Mesendoderm (in vitro differentiated cells): ENCODE measurements at regions not wholly inside any gene's neighbourhood (a gene's known extent, or its start where the extent isn't known, plus 50 kb on each side); places are given as distances from the start of the nearest gene placed in this dataset.
"Not testable (repeated sequence)": the region's sequence is repeated elsewhere in the genome, so short reads cannot be mapped to it uniquely, and the experiment has no call there.

Source experiments
- DNase-seq: peaks from one replicate; pipeline ENCODE4 v3.0.0; 2013
- H2AK5ac ChIP-seq: 2 replicates; pipeline ENCODE4 v1.6.1; 2013; ENCODE audit warnings: low read length, inconsistent platforms
- H2BK120ac ChIP-seq: 2 replicates; pipeline ENCODE4 v1.6.1; 2013; ENCODE audit warnings: low read depth, mild to moderate bottlenecking, low read length, moderate library complexity, mixed read lengths
- H2BK15ac ChIP-seq: replicated peaks from 2 replicates; pipeline ENCODE4 v1.6.1; 2013; ENCODE audit warnings: low read depth, mild to moderate bottlenecking, moderate library complexity
- H2BK5ac ChIP-seq: 2 replicates; pipeline ENCODE4 v1.6.1; 2013; ENCODE audit warnings: low read length, inconsistent platforms
- H3K18ac ChIP-seq: 2 replicates; pipeline ENCODE4 v1.6.1; 2013; ENCODE audit warnings: mild to moderate bottlenecking, low read length, mixed read lengths
- H3K23ac ChIP-seq: one replicate; pipeline ENCODE4 v1.6.1; 2013; ENCODE audit warnings: low read length
- H3K27ac ChIP-seq: 2 replicates; pipeline ENCODE4 v1.5.1; 2013; ENCODE audit warnings: low read depth, mild to moderate bottlenecking, inconsistent platforms, low read length, moderate library complexity
- H3K27me3 ChIP-seq: 2 replicates; pipeline ENCODE4 v1.6.1; 2013; ENCODE audit warnings: low read length, control low read depth, mild to moderate bottlenecking, inconsistent platforms; ENCODE audit not compliant: insufficient read depth, poor library complexity
- H3K36me3 ChIP-seq: 2 replicates; pipeline ENCODE4 v1.6.1; 2013; ENCODE audit warnings: low read length, inconsistent platforms; ENCODE audit not compliant: control insufficient read depth, insufficient read depth
- H3K4ac ChIP-seq: one replicate; pipeline ENCODE4 v1.6.1; 2013; ENCODE audit warnings: low read depth, mild to moderate bottlenecking, low read length, moderate library complexity
- H3K4me1 ChIP-seq: 2 replicates; pipeline ENCODE4 v1.6.1; 2013; ENCODE audit warnings: low read depth, low read length, inconsistent platforms; ENCODE audit not compliant: control insufficient read depth
- H3K4me2 ChIP-seq: 2 replicates; pipeline ENCODE4 v1.6.1; 2013; ENCODE audit warnings: low read length
- H3K4me3 ChIP-seq: 2 replicates; pipeline ENCODE4 v1.5.1; 2013; ENCODE audit warnings: mild to moderate bottlenecking, low read length
- H3K56ac ChIP-seq: one replicate; pipeline ENCODE4 v1.6.1; 2013; ENCODE audit warnings: low read length
- H3K79me1 ChIP-seq: 2 replicates; pipeline ENCODE4 v1.6.1; 2013; ENCODE audit warnings: low read length, inconsistent platforms
- H3K79me2 ChIP-seq: 2 replicates; pipeline ENCODE4 v1.6.1; 2013; ENCODE audit warnings: mild to moderate bottlenecking, low read length; ENCODE audit not compliant: control insufficient read depth, insufficient read depth
- H3K9ac ChIP-seq: 2 replicates; pipeline ENCODE4 v1.6.1; 2013; ENCODE audit warnings: low read length, inconsistent platforms
- H4K5ac ChIP-seq: one replicate; pipeline ENCODE4 v1.6.1; 2013; ENCODE audit warnings: low read length
- H4K8ac ChIP-seq: one replicate; pipeline ENCODE4 v1.6.1; 2013; ENCODE audit warnings: low read depth, mild to moderate bottlenecking, control low read depth, low read length, moderate library complexity
- WGBS: extraction: QIAGEN DNeasy Blood & Tissue Kit; methylation state at CpG from one replicate; pipeline ENCODE4 v1.1.7; 2013; ENCODE audit warnings: low lambda C conversion rate, missing lambda C conversion rate; ENCODE audit not compliant: insufficient coverage; ENCODE audit errors: extremely low coverage; 5-methylcytosine and 5-hydroxymethylcytosine counted together

GRCh38 chr1:219322766-219323165 lies 149.1 kb downstream of the LYPLAL1 start:
- Histone ChIP-seq H3K27ac (no peak overlapping the region), H3K9ac (no peak overlapping the region), H4K5ac (no peak overlapping the region), H3K4me3 (no peak overlapping the region), H3K4me2 (no peak overlapping the region), H2BK5ac (no peak overlapping the region), H3K18ac (no peak overlapping the region), H3K79me2 (no peaks in the 10 kb centered on the region), H3K4me1 (no peaks in the 10 kb centered on the region), H4K8ac (no peak overlapping the region), H3K79me1 (no peaks in the 10 kb centered on the region), H3K23ac (no peak overlapping the region), H2BK15ac (no peak overlapping the region), H3K36me3 (no peaks in the 10 kb centered on the region), H2BK120ac (no peak overlapping the region), H3K56ac (no peak overlapping the region), H2AK5ac (no peak overlapping the region), H3K4ac (no peak overlapping the region), H3K27me3 (no peaks in the 10 kb centered on the region)
- WGBS: no CpG with 5 or more reads among the region's 3 CpGs
- DNase-seq: no peak

- H3K27me3 ChIP-seq, H4K8ac ChIP-seq, H3K79me2 ChIP-seq, H3K4me1 ChIP-seq, H3K18ac ChIP-seq, H2BK120ac ChIP-seq, H2BK5ac ChIP-seq, H3K23ac ChIP-seq, H3K79me1 ChIP-seq, H2AK5ac ChIP-seq, H3K9ac ChIP-seq, H3K56ac ChIP-seq, H2BK15ac ChIP-seq, H4K5ac ChIP-seq, H3K4me2 ChIP-seq, DNase-seq, H3K4me3 ChIP-seq, H3K4ac ChIP-seq, H3K36me3 ChIP-seq, H3K27ac ChIP-seq: not testable (repeated sequence)
- no CpG with 5 or more reads among the region's 5 CpGs for WGBS
These were observed 146.9 kb downstream of the LYPLAL1 start for GRCh38 chr1:219320563-219320962.

GRCh38 chr1:219318826-219319225 lies 145.1 kb downstream of the LYPLAL1 start:
- Histone ChIP-seq H3K27me3 (no peaks in the 10 kb centered on the region), H3K4me3 (no peak overlapping the region), H2BK5ac (no peak overlapping the region), H3K79me2 (no peaks in the 10 kb centered on the region), H2BK120ac (no peak overlapping the region), H4K8ac (no peak overlapping the region), H2AK5ac (no peak overlapping the region), H3K36me3 (no peaks in the 10 kb centered on the region), H2BK15ac (no peak overlapping the region), H3K4me2 (no peak overlapping the region), H3K4me1 (no peaks in the 10 kb centered on the region), H4K5ac (no peak overlapping the region), H3K56ac (no peak overlapping the region), H3K4ac (no peak overlapping the region), H3K18ac (no peak overlapping the region), H3K9ac (no peak overlapping the region), H3K23ac (no peak overlapping the region), H3K79me1 (no peaks in the 10 kb centered on the region), H3K27ac (no peak overlapping the region)
- WGBS: no CpG with 5 or more reads among the region's 4 CpGs
- DNase-seq: no peak

GRCh38 chr1:219317762-219318353 lies 144.2 kb downstream of the LYPLAL1 start:
- H4K5ac ChIP-seq: no peak overlapping the region
- no peak overlapping the region for H3K23ac ChIP-seq
- no peak overlapping the region for H2BK15ac ChIP-seq
- no peaks in the 10 kb centered on the region for H3K27me3 ChIP-seq
- H3K79me1 ChIP-seq: no peaks in the 10 kb centered on the region
- H4K8ac ChIP-seq: no peak overlapping the region
- H3K4me3 ChIP-seq: no peak overlapping the region
- H3K56ac ChIP-seq: no peak overlapping the region
- H3K9ac ChIP-seq: no peak overlapping the region
- H3K36me3 ChIP-seq: no peaks in the 10 kb centered on the region
- H2BK5ac ChIP-seq: no peak overlapping the region
- no peaks in the 10 kb centered on the region for H3K79me2 ChIP-seq
- H2BK120ac ChIP-seq: no peak overlapping the region
- no peaks in the 10 kb centered on the region for H3K4me1 ChIP-seq
- no CpG with 5 or more reads among the region's 3 CpGs for WGBS
- no peak overlapping the region for H3K4ac ChIP-seq
- no peak overlapping the region for H3K27ac ChIP-seq
- no peak overlapping the region for H3K18ac ChIP-seq
- peak; percentile 78 for DNase-seq
- H3K4me2 ChIP-seq: no peak overlapping the region
- H2AK5ac ChIP-seq: no peak overlapping the region

GRCh38 chr1:219316066-219316465 lies 142.4 kb downstream of the LYPLAL1 start:
- no peak overlapping the region for H2BK15ac ChIP-seq
- H3K23ac ChIP-seq: no peak overlapping the region
- no peak overlapping the region for H4K5ac ChIP-seq
- WGBS: no CpG with 5 or more reads among the region's 1 CpG
- H3K79me1 ChIP-seq: no peaks in the 10 kb centered on the region
- H2BK120ac ChIP-seq: no peak overlapping the region
- H3K27me3 ChIP-seq: no peaks in the 10 kb centered on the region
- H3K4me2 ChIP-seq: no peak overlapping the region
- H3K4me1 ChIP-seq: no peaks in the 10 kb centered on the region
- DNase-seq: no peak
- H4K8ac ChIP-seq: no peak overlapping the region
- H2BK5ac ChIP-seq: no peak overlapping the region
- no peak overlapping the region for H3K9ac ChIP-seq
- no peak overlapping the region for H3K4ac ChIP-seq
- H3K4me3 ChIP-seq: no peak overlapping the region
- H3K56ac ChIP-seq: no peak overlapping the region
- H3K36me3 ChIP-seq: no peaks in the 10 kb centered on the region
- H3K27ac ChIP-seq: no peak overlapping the region
- H3K79me2 ChIP-seq: no peaks in the 10 kb centered on the region
- H3K18ac ChIP-seq: no peak overlapping the region
- H2AK5ac ChIP-seq: no peak overlapping the region

- Histone ChIP-seq H3K4me2 (no peak overlapping the region), H3K79me1 (no peaks in the 10 kb centered on the region), H4K8ac (no peak overlapping the region), H2AK5ac (no peak overlapping the region), H3K18ac (no peak overlapping the region), H3K23ac (no peak overlapping the region), H2BK120ac (no peak overlapping the region), H3K36me3 (no peaks in the 10 kb centered on the region), H3K4ac (no peak overlapping the region), H3K27me3 (peaks cover 2% of the 10 kb centered on the region), H3K56ac (no peak overlapping the region), H4K5ac (no peak overlapping the region), H2BK5ac (no peak overlapping the region), H3K4me1 (no peaks in the 10 kb centered on the region), H2BK15ac (no peak overlapping the region), H3K79me2 (no peaks in the 10 kb centered on the region), H3K27ac (no peak overlapping the region), H3K4me3 (no peak overlapping the region), H3K9ac (no peak overlapping the region)
- DNase-seq: no peak
- WGBS: no CpG with 5 or more reads among the region's 2 CpGs
These were observed 140.3 kb downstream of the LYPLAL1 start for GRCh38 chr1:219313961-219314360.
